BJ (cell line): ENCODE measurements at regions not wholly inside any gene's neighbourhood (a gene's known extent, or its start where the extent isn't known, plus 50 kb on each side); places are given as distances from the start of the nearest gene placed in this dataset.
"Not testable (repeated sequence)": the region's sequence is repeated elsewhere in the genome, so short reads cannot be mapped to it uniquely, and the experiment has no call there.

Experiments used
- CTCF ChIA-PET: fragments of 350-600 bp; formaldehyde crosslinking; extraction: SDS; loops from one replicate; lab custom pipeline; 2021; ENCODE audit warnings: antibody characterized with exemption, inconsistent platforms; lab: Yijun Ruan, JAX
- POLR2A ChIA-PET: fragments of 300-600 bp; sonication (Branson Sonifier 250); formaldehyde crosslinking; extraction: SDS; loops from one replicate; lab custom pipeline; 2021; ENCODE audit warnings: antibody characterized with exemption; lab: Charles Lee
- DNase-seq: peaks from one replicate; pipeline ENCODE4 v3.0.0-alpha.2; 2011; ENCODE audit warnings: low read depth
- H3K27me3 ChIP-seq: 2 replicates; pipeline ENCODE4 v1.6.0; 2011; ENCODE audit warnings: low read length; ENCODE audit not compliant: control insufficient read depth, insufficient read depth
- H3K36me3 ChIP-seq: 2 replicates; pipeline ENCODE4 v1.5.1; 2011; ENCODE audit warnings: low read length; ENCODE audit not compliant: control insufficient read depth, insufficient read depth
- H3K4me3 ChIP-seq: 2 replicates; pipeline ENCODE4 v1.5.1; 2011; ENCODE audit warnings: low read depth, mild to moderate bottlenecking, control low read depth, low read length
- CTCF ChIP-seq: IDR thresholded peaks from 2 replicates; pipeline ENCODE4 v1.5.1; 2011; ENCODE audit warnings: low read depth, mild to moderate bottlenecking, control low read depth, inconsistent platforms, low read length, moderate library complexity; ENCODE audit not compliant: insufficient read depth

GRCh38 chr17:68763562-68763961 lies 162.4 kb upstream of the FAM20A start:
- no peak overlapping the region for H3K4me3 ChIP-seq
- no peak for DNase-seq
- H3K27me3 ChIP-seq, result no peaks in the 10 kb centered on the region
- ChIA-PET CTCF (interaction anchor here (1.4 to 2.3 kb wide), 5 partner anchors 8 to 297 kb away, joined by 5 to 10 read pairs (median 7); no protein-coding TSS in a partner anchor), POLR2A (no interaction called here)
- TF ChIP-seq CTCF, result no peak
- no peaks in the 10 kb centered on the region for H3K36me3 ChIP-seq

GRCh38 chr17:68762911-68763310 lies 161.7 kb upstream of the FAM20A start:
- ChIA-PET POLR2A (no interaction called here), CTCF (interaction anchor here (1.4 to 2.3 kb wide), 5 partner anchors 9 to 297 kb away, joined by 5 to 10 read pairs (median 7); no protein-coding TSS in a partner anchor)
- H3K27me3 ChIP-seq, result no peaks in the 10 kb centered on the region
- H3K4me3 ChIP-seq, result no peak overlapping the region
- no peak for TF ChIP-seq CTCF
- no peaks in the 10 kb centered on the region for H3K36me3 ChIP-seq
- DNase-seq, result no peak

- DNase-seq, result no peak
- POLR2A ChIA-PET, result no interaction called here
- Histone ChIP-seq H3K4me3 (no peak overlapping the region), H3K27me3 (no peaks in the 10 kb centered on the region), H3K36me3 (no peaks in the 10 kb centered on the region)
- CTCF ChIA-PET, result interaction anchor here (0.6 to 2.0 kb wide), 11 partner anchors 12 to 325 kb away, joined by 3 to 8 read pairs (median 5); no protein-coding TSS in a partner anchor
- no peak for TF ChIP-seq CTCF
These were observed 158.9 kb upstream of the FAM20A start for GRCh38 chr17:68760141-68760475.

GRCh38 chr17:68759343-68760140 lies 158.4 kb upstream of the FAM20A start:
- ChIA-PET CTCF (interaction anchor here (0.6 to 2.0 kb wide), 20 partner anchors 22 to 294 kb away, joined by 3 to 11 read pairs (median 4); partner anchors contain the start of genes FAM20A and PRKAR1A), POLR2A (no interaction called here)
- Histone ChIP-seq H3K4me3 (peak overlapping the region; percentile 34), H3K27me3 (no peaks in the 10 kb centered on the region), H3K36me3 (no peaks in the 10 kb centered on the region)
- peak; percentile 56 for DNase-seq
- TF ChIP-seq CTCF, result peak; percentile 95

GRCh38 chr17:68759002-68759342 lies 157.8 kb upstream of the FAM20A start:
- H3K4me3 ChIP-seq, result no peak overlapping the region
- H3K27me3 ChIP-seq, result no peaks in the 10 kb centered on the region
- no peak for DNase-seq
- no peak for TF ChIP-seq CTCF
- no peaks in the 10 kb centered on the region for H3K36me3 ChIP-seq
- POLR2A ChIA-PET, result no interaction called here
- CTCF ChIA-PET, result interaction anchor here (0.6 to 1.6 kb wide), 17 partner anchors 21 to 293 kb away, joined by 3 to 11 read pairs (median 3); partner anchors contain the start of genes FAM20A and PRKAR1A

GRCh38 chr17:68757866-68758757 lies 156.9 kb upstream of the FAM20A start:
- H3K27me3 ChIP-seq, POLR2A ChIA-PET, DNase-seq, H3K36me3 ChIP-seq, H3K4me3 ChIP-seq: not testable (repeated sequence)
- CTCF ChIA-PET, result interaction anchor here (1.5 to 1.7 kb wide), 3 partner anchors 144 to 180 kb away, joined by 3 to 11 read pairs (median 3); no protein-coding TSS in a partner anchor
